Activated CD8-positive, alpha-beta T cell treated with anti-CD3 and anti-CD28 coated beads for 36 hours (primary cell): ENCODE measurements at regions not wholly inside any gene's neighbourhood (a gene's known extent, or its start where the extent isn't known, plus 50 kb on each side); places are given as distances from the start of the nearest gene placed in this dataset.

Experiments
- ATAC-seq: fragments of 200-7000 bp; cut with Tn5 transposase; one replicate; pipeline ENCODE4 v1.10.0; 2021; ENCODE audit warnings: mild to moderate bottlenecking, moderate library complexity
- CTCF ChIA-PET: fragments of 350-600 bp; sonication (Branson Sonifier 250); formaldehyde crosslinking; loops from one replicate; lab custom pipeline; 2021; ENCODE audit warnings: antibody characterized with exemption; lab: Charles Lee
- POLR2A ChIA-PET: fragments of 350-600 bp; sonication (Branson Sonifier 250); formaldehyde crosslinking; loops from one replicate; lab custom pipeline; 2021; ENCODE audit warnings: antibody characterized with exemption; lab: Charles Lee
- DNase-seq: peaks from one replicate; pipeline ENCODE4 v3.0.0-alpha.2; 2020
- H3K27ac Mint-ChIP-seq: one replicate; pipeline ENCODE4 v1.8.0; 2021; ENCODE audit warnings: mild to moderate bottlenecking, mixed read lengths
- H3K27me3 Mint-ChIP-seq: one replicate; pipeline ENCODE4 v1.8.0; 2021; ENCODE audit warnings: mixed read lengths
- H3K36me3 Mint-ChIP-seq: one replicate; pipeline ENCODE4 v1.8.0; 2021; ENCODE audit warnings: low read depth, mixed read lengths
- H3K4me1 Mint-ChIP-seq: one replicate; pipeline ENCODE4 v1.8.0; 2021; ENCODE audit warnings: low read depth, mixed read lengths
- H3K4me3 Mint-ChIP-seq: one replicate; pipeline ENCODE4 v1.8.0; 2021; ENCODE audit warnings: mild to moderate bottlenecking, moderate library complexity, mixed read lengths
- H3K9me3 Mint-ChIP-seq: one replicate; pipeline ENCODE4 v1.8.0; 2021; ENCODE audit warnings: mixed read lengths
- intact Hi-C: fragments of 100-400 bp; cut with micrococcal nuclease; formaldehyde crosslinking; loops from one replicate; pipeline ENCODE4 v1.10.0; 2022
- TF ChIP-seq, protein P1 (sequence below): fragments of 200-600 bp; IDR thresholded peaks from one replicate; pipeline ENCODE4 v1.8.0; 2022; ENCODE audit warnings: antibody characterized with exemption, mild to moderate bottlenecking

DNA sequence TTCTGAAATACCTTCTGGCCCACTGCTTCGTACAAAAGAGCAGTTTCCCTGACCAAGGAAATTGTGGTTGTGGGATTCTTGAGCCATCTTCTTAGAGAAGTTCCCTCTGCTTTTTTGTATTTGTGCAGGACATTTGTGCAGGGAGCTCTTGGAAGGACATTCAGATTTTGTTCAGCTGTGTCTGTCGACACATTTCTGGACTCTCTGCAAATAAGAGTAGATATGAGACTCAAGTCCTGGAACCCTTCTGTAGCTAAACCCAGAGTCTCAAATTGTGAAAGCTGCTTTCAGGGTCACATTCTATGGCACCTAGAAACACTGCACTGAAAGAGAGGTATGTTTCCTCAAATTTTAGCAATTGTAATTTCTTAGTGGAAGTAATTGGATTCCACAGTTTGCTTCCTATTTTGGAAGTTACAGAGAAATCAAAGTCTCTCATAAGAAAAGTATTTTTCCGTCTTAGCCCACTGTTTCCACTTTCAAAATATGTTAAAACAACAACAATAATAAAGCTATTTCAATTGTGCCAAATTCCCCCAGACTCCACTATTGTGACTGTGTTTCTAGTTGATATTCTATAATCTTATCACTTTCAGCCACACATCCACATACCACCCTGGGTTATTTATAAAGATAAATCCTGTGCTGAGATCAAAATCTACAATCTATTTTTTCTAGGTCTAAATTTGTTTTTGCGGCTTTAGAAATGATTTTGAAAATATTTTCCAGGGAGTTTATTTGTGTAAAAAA is 224.0 kb downstream of the COG6 start:
- POLR2A ChIA-PET: interaction anchor here (0.9 kb wide), 1 partner anchor 19 kb away, joined by 3 read pairs; no protein-coding TSS in a partner anchor
- Mint-ChIP-seq H3K27ac (no peak overlapping the region), H3K36me3 (peaks cover 9% of the 10 kb centered on the region), H3K4me3 (no peak overlapping the region), H3K9me3 (peaks cover 15% of the 10 kb centered on the region), H3K4me1 (no peaks in the 10 kb centered on the region), H3K27me3 (peaks cover 2% of the 10 kb centered on the region)
- ATAC-seq (no peak), DNase-seq (no peak)
- TF ChIP-seq, protein P1, sequence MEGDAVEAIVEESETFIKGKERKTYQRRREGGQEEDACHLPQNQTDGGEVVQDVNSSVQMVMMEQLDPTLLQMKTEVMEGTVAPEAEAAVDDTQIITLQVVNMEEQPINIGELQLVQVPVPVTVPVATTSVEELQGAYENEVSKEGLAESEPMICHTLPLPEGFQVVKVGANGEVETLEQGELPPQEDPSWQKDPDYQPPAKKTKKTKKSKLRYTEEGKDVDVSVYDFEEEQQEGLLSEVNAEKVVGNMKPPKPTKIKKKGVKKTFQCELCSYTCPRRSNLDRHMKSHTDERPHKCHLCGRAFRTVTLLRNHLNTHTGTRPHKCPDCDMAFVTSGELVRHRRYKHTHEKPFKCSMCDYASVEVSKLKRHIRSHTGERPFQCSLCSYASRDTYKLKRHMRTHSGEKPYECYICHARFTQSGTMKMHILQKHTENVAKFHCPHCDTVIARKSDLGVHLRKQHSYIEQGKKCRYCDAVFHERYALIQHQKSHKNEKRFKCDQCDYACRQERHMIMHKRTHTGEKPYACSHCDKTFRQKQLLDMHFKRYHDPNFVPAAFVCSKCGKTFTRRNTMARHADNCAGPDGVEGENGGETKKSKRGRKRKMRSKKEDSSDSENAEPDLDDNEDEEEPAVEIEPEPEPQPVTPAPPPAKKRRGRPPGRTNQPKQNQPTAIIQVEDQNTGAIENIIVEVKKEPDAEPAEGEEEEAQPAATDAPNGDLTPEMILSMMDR: no peak
- CTCF ChIA-PET: interaction anchor here (1.1 to 1.6 kb wide), 2 partner anchors 14 to 86 kb away, joined by 3 read pairs; no protein-coding TSS in a partner anchor
- intact Hi-C loops: no loop called here

DNA sequence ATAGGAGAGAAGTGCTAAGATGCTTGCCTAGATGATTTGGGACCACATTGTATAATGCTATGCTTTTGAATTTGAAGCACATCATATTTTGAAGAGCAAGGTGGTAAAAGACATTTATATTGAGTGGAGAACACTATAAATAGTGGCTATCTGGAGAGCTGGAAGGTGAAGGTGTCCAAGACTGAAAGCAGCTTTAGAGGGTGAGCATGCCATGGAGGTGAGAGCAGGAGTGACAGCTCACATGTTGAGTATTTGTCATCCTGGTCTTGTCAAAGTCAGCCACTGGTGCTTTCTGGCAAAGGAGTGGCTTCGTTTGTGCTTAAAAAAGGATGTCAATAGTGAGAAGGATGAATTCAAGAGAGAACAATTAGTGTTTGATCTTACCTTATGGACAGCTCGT is 225.9 kb downstream of the COG6 start:
- TF ChIP-seq, protein P1: no peak
- no peaks in the 10 kb centered on the region for H3K4me1 Mint-ChIP-seq
- intact Hi-C loops: no loop called here
- CTCF ChIA-PET: interaction anchor here (1.1 kb wide), 1 partner anchor 62 kb away, joined by 3 read pairs; no protein-coding TSS in a partner anchor
- no peak overlapping the region for H3K4me3 Mint-ChIP-seq
- peaks cover 2% of the 10 kb centered on the region for H3K27me3 Mint-ChIP-seq
- peaks cover 21% of the 10 kb centered on the region for H3K9me3 Mint-ChIP-seq
- ATAC-seq: no peak
- peaks cover 10% of the 10 kb centered on the region for H3K36me3 Mint-ChIP-seq
- DNase-seq: no peak
- POLR2A ChIA-PET: no interaction called here
- H3K27ac Mint-ChIP-seq: no peak overlapping the region

DNA sequence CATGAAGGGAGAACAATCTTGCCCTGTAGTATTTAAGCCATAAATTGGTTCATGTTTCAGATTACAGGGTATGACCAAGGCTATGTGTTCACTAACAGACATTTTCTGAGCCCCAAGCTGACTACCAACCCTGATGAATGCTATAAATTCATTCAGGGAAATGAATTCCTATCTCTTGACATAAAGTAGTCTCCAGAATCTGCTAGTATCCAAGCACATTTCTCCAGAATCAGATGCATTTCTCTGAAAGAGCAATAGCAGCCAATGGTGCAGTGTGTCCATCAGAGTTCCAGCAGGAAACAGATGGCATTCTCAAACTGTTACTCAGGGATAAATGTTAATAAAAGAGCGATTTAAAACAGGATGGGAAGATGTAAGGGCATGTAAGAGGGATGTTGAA is 226.4 kb downstream of the COG6 start:
- POLR2A ChIA-PET: no interaction called here
- no peak overlapping the region for H3K27ac Mint-ChIP-seq
- H3K4me3 Mint-ChIP-seq: no peak overlapping the region
- intact Hi-C loops: no loop called here
- H3K9me3 Mint-ChIP-seq: peaks cover 21% of the 10 kb centered on the region
- H3K36me3 Mint-ChIP-seq: peaks cover 10% of the 10 kb centered on the region
- CTCF ChIA-PET: interaction anchor here (1.1 kb wide), 1 partner anchor 61 kb away, joined by 3 read pairs; no protein-coding TSS in a partner anchor
- H3K27me3 Mint-ChIP-seq: peaks cover 2% of the 10 kb centered on the region
- TF ChIP-seq, protein P1: no peak
- DNase-seq (no peak), ATAC-seq (no peak)
- H3K4me1 Mint-ChIP-seq: no peaks in the 10 kb centered on the region

DNA sequence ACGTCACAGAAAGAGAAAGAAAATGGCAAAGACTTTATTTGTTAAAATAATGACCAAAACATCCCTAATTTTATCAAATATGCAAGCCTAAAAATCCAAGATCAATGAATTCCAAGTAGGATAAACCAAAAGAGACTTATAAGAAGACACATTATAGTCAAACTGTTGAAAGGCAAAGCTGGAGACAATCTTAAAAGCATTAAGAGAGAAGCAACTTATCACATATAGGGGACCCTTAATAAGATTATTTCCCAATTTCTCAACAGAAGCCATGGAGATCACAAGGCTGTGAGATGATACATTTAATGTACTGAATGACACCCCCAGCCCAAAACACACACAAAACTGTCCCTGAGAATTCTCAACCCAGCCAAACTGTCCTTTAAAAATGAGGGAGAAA is 228.7 kb downstream of the COG6 start:
- no peak for DNase-seq
- H3K9me3 Mint-ChIP-seq: peaks cover 21% of the 10 kb centered on the region
- no peak overlapping the region for H3K27ac Mint-ChIP-seq
- peaks cover 10% of the 10 kb centered on the region for H3K36me3 Mint-ChIP-seq
- ChIA-PET POLR2A (no interaction called here), CTCF (no interaction called here)
- intact Hi-C loops: no loop called here
- no peak for ATAC-seq
- no peaks in the 10 kb centered on the region for H3K4me1 Mint-ChIP-seq
- peaks cover 2% of the 10 kb centered on the region for H3K27me3 Mint-ChIP-seq
- no peak overlapping the region for H3K4me3 Mint-ChIP-seq
- TF ChIP-seq, protein P1: no peak

DNA sequence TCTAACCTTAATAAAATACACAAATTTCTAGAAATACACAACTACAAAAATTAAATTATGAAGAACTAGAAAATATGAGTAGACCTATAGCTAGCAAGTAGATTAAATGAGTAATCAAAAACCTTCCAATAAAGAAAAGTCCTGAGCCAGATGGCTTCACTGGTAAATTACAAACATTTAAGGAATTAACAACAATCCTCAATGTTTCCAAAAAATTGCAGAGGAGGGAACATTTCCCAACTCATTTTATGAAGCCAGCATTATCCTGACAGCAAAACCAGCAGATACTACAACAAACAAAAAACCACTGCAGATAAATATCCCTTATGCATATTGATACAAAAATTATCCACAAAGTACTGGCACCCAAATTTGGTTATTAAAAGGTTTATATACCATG is 230.9 kb downstream of the COG6 start:
- peaks cover under 1% of the 10 kb centered on the region for H3K4me1 Mint-ChIP-seq
- peaks cover under 1% of the 10 kb centered on the region for H3K27me3 Mint-ChIP-seq
- DNase-seq: no peak
- H3K4me3 Mint-ChIP-seq: no peak overlapping the region
- ChIA-PET CTCF (no interaction called here), POLR2A (no interaction called here)
- peaks cover 21% of the 10 kb centered on the region for H3K9me3 Mint-ChIP-seq
- H3K36me3 Mint-ChIP-seq: peaks cover 10% of the 10 kb centered on the region
- no peak overlapping the region for H3K27ac Mint-ChIP-seq
- TF ChIP-seq, protein P1: no peak
- intact Hi-C loops: no loop called here
- ATAC-seq: no peak
